ENCODE measurements at regions not wholly inside any gene's neighbourhood (a gene's known extent, or its start where the extent isn't known, plus 50 kb on each side); places are given as distances from the start of the nearest gene placed in this dataset.

GRCh38 chr1:221837896-221838295, 96.0 kb upstream of the DUSP10 start:
- Histone ChIP-seq H4K20me1 (ENCODE audit: insufficient read depth, low read length) (no peaks in the 10 kb centered on the region), H3K36me3 (ENCODE audit: insufficient read depth, low read length) (no peaks in the 10 kb centered on the region), H3K4me3 (ENCODE audit: low read depth in 1 of 2, low read length in 2 of 2) (peak overlapping the region in 1 of 2 experiments; percentile 12; a peak in 1 of 4 replicates), H3K4me1 (ENCODE audit: insufficient read depth, low read length) (peaks cover 18% of the 10 kb centered on the region), H3K4me2 (ENCODE audit: insufficient read depth, low read length) (peak overlapping the region; percentile 33), H2AFZ (ENCODE audit: low read depth, low read length) (no peak overlapping the region), H3K27me3 (ENCODE audit: insufficient read depth, low read length, poor library complexity) (no peaks in the 10 kb centered on the region), H3K79me2 (ENCODE audit: insufficient read depth, low read length) (no peaks in the 10 kb centered on the region), H3K27ac (ENCODE audit: low read length) (0 out of 2 replicates have a peak overlapping the region, but pooled peaks have one; percentile 9), H3K9me3 (ENCODE audit: insufficient read depth, low read length, severe bottlenecking) (no peaks in the 10 kb centered on the region), H3K9ac (ENCODE audit: low read depth, low read length) (no peak overlapping the region)
- TF ChIP-seq CTCF (IDR thresholded peaks at IDR 0.05; ENCODE audit: borderline replicate concordance, extremely low read depth, low read length, poor library complexity, severe bottlenecking) (no peak), EZH2 (IDR thresholded peaks at IDR 0.05; ENCODE audit: borderline replicate concordance, low read depth, low read length, severe bottlenecking) (no peak)
- peak; percentile 63 for DNase-seq
- ATAC-seq (ENCODE audit: insufficient read depth, low read depth): peak; percentile 94

- H3K79me2 ChIP-seq (ENCODE audit: insufficient read depth, low read length): no peaks in the 10 kb centered on the region
- no peak overlapping the region for H2AFZ ChIP-seq (ENCODE audit: low read depth, low read length)
- H3K4me2 ChIP-seq (ENCODE audit: insufficient read depth, low read length): no peak overlapping the region
- no peak for TF ChIP-seq CTCF (IDR thresholded peaks at IDR 0.05; ENCODE audit: borderline replicate concordance, extremely low read depth, low read length, poor library complexity, severe bottlenecking)
- TF ChIP-seq EZH2 (IDR thresholded peaks at IDR 0.05; ENCODE audit: borderline replicate concordance, low read depth, low read length, severe bottlenecking): no peak
- H3K9me3 ChIP-seq (ENCODE audit: insufficient read depth, low read length, severe bottlenecking): no peaks in the 10 kb centered on the region
- ATAC-seq (ENCODE audit: insufficient read depth, low read depth): no peak
- H3K27me3 ChIP-seq (ENCODE audit: insufficient read depth, low read length, poor library complexity): no peaks in the 10 kb centered on the region
- no peak overlapping the region for H3K4me3 ChIP-seq (ENCODE audit: low read depth in 1 of 2, low read length in 2 of 2)
- H3K27ac ChIP-seq (ENCODE audit: low read length): no peak overlapping the region
- peaks cover 18% of the 10 kb centered on the region for H3K4me1 ChIP-seq (ENCODE audit: insufficient read depth, low read length)
- H3K9ac ChIP-seq (ENCODE audit: low read depth, low read length): no peak overlapping the region
- no peak for DNase-seq
- no peaks in the 10 kb centered on the region for H3K36me3 ChIP-seq (ENCODE audit: insufficient read depth, low read length)
- H4K20me1 ChIP-seq (ENCODE audit: insufficient read depth, low read length): no peaks in the 10 kb centered on the region
Measured at GRCh38 chr1:221834698-221835513, 93.0 kb upstream of the DUSP10 start.

- TF ChIP-seq EZH2 (IDR thresholded peaks at IDR 0.05; ENCODE audit: borderline replicate concordance, low read depth, low read length, severe bottlenecking) (no peak), CTCF (IDR thresholded peaks at IDR 0.05; ENCODE audit: borderline replicate concordance, extremely low read depth, low read length, poor library complexity, severe bottlenecking) (no peak)
- no peak overlapping the region for H3K4me2 ChIP-seq (ENCODE audit: insufficient read depth, low read length)
- H2AFZ ChIP-seq (ENCODE audit: low read depth, low read length): no peak overlapping the region
- no peaks in the 10 kb centered on the region for H3K36me3 ChIP-seq (ENCODE audit: insufficient read depth, low read length)
- no peak overlapping the region for H3K9ac ChIP-seq (ENCODE audit: low read depth, low read length)
- H3K9me3 ChIP-seq (ENCODE audit: insufficient read depth, low read length, severe bottlenecking): no peaks in the 10 kb centered on the region
- ATAC-seq (ENCODE audit: insufficient read depth, low read depth): no peak
- H3K4me3 ChIP-seq (ENCODE audit: low read depth in 1 of 2, low read length in 2 of 2): no peak overlapping the region
- H3K27me3 ChIP-seq (ENCODE audit: insufficient read depth, low read length, poor library complexity): no peaks in the 10 kb centered on the region
- peaks cover 14% of the 10 kb centered on the region; the same call in 1 of the 2 replicates for H3K4me1 ChIP-seq (ENCODE audit: insufficient read depth, low read length)
- H3K27ac ChIP-seq (ENCODE audit: low read length): no peak overlapping the region
- no peak for DNase-seq
- no peaks in the 10 kb centered on the region for H4K20me1 ChIP-seq (ENCODE audit: insufficient read depth, low read length)
- H3K79me2 ChIP-seq (ENCODE audit: insufficient read depth, low read length): no peaks in the 10 kb centered on the region
Measured at GRCh38 chr1:221832617-221833016, 90.7 kb upstream of the DUSP10 start.

Data from DND-41 (cell line).